PC-9 (cell line): ENCODE measurements at regions not wholly inside any gene's neighbourhood (a gene's known extent, or its start where the extent isn't known, plus 50 kb on each side); places are given as distances from the start of the nearest gene placed in this dataset.

Source experiments
- EZH2 ChIP-seq: fragments of 200-600 bp; sonication (generic); IDR thresholded peaks from 2 replicates; pipeline ENCODE4 v1.8.0; 2017; ENCODE audit warnings: antibody characterized with exemption, low read depth
- TF ChIP-seq, protein P1 (sequence below): fragments of 200-600 bp; sonication (generic); conservative IDR thresholded peaks from 2 replicates; pipeline ENCODE4 v1.6.1; 2017; ENCODE audit warnings: mixed run types, antibody characterized with exemption, mild to moderate bottlenecking, moderate library complexity

DNA sequence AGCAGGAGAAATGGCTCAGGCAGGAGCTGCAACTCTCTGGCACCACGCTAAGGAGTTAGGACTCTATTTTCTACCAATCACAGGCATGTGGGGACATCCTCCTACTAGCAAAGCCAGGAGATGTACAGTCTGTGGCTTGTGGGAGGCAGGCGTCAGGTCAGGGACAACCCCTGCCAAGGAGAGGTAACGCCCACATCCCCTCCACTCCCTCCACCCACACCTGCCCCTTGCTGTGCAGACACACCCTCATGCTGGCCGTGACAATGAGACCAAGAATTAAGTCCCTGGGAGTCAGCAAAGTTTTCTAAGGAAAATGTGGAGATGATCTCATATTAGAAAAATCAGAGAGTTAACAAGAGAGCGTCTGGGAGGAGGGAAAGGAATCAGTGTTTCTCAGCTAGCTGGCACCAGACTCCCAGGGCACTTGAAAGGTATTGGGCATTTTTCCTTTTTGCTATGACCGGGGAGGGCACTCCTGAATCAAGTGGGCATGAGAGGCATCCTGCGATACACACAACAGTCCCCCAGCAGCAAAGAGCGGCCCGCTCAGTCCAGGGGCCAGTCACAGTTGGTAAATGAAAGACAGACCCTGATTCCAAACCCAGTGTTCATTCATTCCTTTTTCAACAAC lies 87.3 kb upstream of the RPL38 start:
- no peak for TF ChIP-seq EZH2
- TF ChIP-seq, protein P1, sequence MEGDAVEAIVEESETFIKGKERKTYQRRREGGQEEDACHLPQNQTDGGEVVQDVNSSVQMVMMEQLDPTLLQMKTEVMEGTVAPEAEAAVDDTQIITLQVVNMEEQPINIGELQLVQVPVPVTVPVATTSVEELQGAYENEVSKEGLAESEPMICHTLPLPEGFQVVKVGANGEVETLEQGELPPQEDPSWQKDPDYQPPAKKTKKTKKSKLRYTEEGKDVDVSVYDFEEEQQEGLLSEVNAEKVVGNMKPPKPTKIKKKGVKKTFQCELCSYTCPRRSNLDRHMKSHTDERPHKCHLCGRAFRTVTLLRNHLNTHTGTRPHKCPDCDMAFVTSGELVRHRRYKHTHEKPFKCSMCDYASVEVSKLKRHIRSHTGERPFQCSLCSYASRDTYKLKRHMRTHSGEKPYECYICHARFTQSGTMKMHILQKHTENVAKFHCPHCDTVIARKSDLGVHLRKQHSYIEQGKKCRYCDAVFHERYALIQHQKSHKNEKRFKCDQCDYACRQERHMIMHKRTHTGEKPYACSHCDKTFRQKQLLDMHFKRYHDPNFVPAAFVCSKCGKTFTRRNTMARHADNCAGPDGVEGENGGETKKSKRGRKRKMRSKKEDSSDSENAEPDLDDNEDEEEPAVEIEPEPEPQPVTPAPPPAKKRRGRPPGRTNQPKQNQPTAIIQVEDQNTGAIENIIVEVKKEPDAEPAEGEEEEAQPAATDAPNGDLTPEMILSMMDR = no peak
